SH-SY5Y (cell line): ENCODE measurements at regions not wholly inside any gene's neighbourhood (a gene's known extent, or its start where the extent isn't known, plus 50 kb on each side); places are given as distances from the start of the nearest gene placed in this dataset.

ENCODE experiments used
- GATA2 ChIP-seq: IDR thresholded peaks from 2 replicates; pipeline ENCODE4 v1.6.1; 2011; ENCODE audit warnings: mild to moderate bottlenecking, low read depth, low read length
- GATA3 ChIP-seq: IDR thresholded peaks from 2 replicates; pipeline ENCODE4 v1.6.1; 2011; ENCODE audit warnings: low read depth, mild to moderate bottlenecking, low read length, moderate library complexity

- peak; percentile 74 for TF ChIP-seq GATA3
- TF ChIP-seq GATA2: peak; percentile 76
These were observed 400.5 kb upstream of the GRM3 start for GRCh38 chr7:86243171-86243570.
